ENCODE measurements at regions not wholly inside any gene's neighbourhood (a gene's known extent, or its start where the extent isn't known, plus 50 kb on each side); places are given as distances from the start of the nearest gene placed in this dataset.

- TF ChIP-seq HEYL (CRISPR knock-in tag; IDR thresholded peaks at IDR 0.05), result no peak
- TF ChIP-seq EP300 (IDR thresholded peaks at IDR 0.05), result no peak
- no peak; the same call in 2 of the 3 replicates for TF ChIP-seq CTCF (IDR thresholded peaks at IDR 0.05)
- TF ChIP-seq, protein P1, sequence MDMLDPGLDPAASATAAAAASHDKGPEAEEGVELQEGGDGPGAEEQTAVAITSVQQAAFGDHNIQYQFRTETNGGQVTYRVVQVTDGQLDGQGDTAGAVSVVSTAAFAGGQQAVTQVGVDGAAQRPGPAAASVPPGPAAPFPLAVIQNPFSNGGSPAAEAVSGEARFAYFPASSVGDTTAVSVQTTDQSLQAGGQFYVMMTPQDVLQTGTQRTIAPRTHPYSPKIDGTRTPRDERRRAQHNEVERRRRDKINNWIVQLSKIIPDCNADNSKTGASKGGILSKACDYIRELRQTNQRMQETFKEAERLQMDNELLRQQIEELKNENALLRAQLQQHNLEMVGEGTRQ (IDR thresholded peaks at IDR 0.05), result no peak
- TF ChIP-seq MAFK (IDR thresholded peaks at IDR 0.05; ENCODE audit: partially characterized antibody), result no peak
- no peak for TF ChIP-seq CBX8 (IDR thresholded peaks at IDR 0.05)
- no peak for TF ChIP-seq RAD21 (conservative IDR thresholded peaks at IDR 0.05 in 1 of 2, IDR thresholded peaks at IDR 0.05 in 1 of 2)
- TF ChIP-seq, protein P2, sequence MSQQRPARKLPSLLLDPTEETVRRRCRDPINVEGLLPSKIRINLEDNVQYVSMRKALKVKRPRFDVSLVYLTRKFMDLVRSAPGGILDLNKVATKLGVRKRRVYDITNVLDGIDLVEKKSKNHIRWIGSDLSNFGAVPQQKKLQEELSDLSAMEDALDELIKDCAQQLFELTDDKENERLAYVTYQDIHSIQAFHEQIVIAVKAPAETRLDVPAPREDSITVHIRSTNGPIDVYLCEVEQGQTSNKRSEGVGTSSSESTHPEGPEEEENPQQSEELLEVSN (IDR thresholded peaks at IDR 0.05; ENCODE audit: borderline replicate concordance, low read depth), result no peak
- no peak for TF ChIP-seq JUNB (IDR thresholded peaks at IDR 0.05)
- TF ChIP-seq POLR2A (IDR thresholded peaks at IDR 0.05; ENCODE audit: low read length), result no peak
These were observed 63.5 kb upstream of the HNRNPA3 start for GRCh38 chr2:177149155-177149503.

Measured in A549 (cell line).